Hepatocyte (in vitro differentiated cells): ENCODE measurements at regions not wholly inside any gene's neighbourhood (a gene's known extent, or its start where the extent isn't known, plus 50 kb on each side); places are given as distances from the start of the nearest gene placed in this dataset.

Source experiments
- EZH2 ChIP-seq: fragments of 200-600 bp; sonication (generic); IDR thresholded peaks from 2 replicates; pipeline ENCODE4 v1.6.1; 2016; ENCODE audit warnings: antibody characterized with exemption, mild to moderate bottlenecking, borderline replicate concordance
- TF ChIP-seq, protein P1 (sequence below): fragments of 200-600 bp; sonication (generic); IDR thresholded peaks from 2 replicates; pipeline ENCODE4 v1.5.1; 2016; ENCODE audit warnings: antibody characterized with exemption, mild to moderate bottlenecking; ENCODE audit not compliant: poor library complexity

DNA sequence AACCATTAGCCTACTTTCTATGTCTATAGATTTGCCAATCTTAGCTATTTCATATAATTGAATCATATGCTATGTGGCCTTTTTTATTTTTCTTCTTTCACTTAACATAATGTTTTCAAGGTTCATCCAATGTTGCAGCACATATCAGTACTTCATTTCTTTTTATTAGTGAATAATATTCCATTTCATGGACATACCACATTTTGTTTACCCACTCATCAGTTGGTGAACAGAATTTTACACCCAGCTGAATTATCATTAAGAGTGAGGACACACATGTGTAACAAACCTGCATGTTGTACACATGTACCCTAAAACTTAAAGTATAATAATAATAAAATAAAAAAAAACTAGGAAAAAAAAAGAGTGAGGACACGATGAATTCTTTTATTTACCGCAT is 81.7 kb upstream of the C3orf80 start:
- TF ChIP-seq, protein P1, sequence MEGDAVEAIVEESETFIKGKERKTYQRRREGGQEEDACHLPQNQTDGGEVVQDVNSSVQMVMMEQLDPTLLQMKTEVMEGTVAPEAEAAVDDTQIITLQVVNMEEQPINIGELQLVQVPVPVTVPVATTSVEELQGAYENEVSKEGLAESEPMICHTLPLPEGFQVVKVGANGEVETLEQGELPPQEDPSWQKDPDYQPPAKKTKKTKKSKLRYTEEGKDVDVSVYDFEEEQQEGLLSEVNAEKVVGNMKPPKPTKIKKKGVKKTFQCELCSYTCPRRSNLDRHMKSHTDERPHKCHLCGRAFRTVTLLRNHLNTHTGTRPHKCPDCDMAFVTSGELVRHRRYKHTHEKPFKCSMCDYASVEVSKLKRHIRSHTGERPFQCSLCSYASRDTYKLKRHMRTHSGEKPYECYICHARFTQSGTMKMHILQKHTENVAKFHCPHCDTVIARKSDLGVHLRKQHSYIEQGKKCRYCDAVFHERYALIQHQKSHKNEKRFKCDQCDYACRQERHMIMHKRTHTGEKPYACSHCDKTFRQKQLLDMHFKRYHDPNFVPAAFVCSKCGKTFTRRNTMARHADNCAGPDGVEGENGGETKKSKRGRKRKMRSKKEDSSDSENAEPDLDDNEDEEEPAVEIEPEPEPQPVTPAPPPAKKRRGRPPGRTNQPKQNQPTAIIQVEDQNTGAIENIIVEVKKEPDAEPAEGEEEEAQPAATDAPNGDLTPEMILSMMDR: no peak
- TF ChIP-seq EZH2: no peak
